ENCODE measurements at regions not wholly inside any gene's neighbourhood (a gene's known extent, or its start where the extent isn't known, plus 50 kb on each side); places are given as distances from the start of the nearest gene placed in this dataset.
A peak's percentile ranks its signal among the peaks of the same experiment; 100 is the strongest.

DNA sequence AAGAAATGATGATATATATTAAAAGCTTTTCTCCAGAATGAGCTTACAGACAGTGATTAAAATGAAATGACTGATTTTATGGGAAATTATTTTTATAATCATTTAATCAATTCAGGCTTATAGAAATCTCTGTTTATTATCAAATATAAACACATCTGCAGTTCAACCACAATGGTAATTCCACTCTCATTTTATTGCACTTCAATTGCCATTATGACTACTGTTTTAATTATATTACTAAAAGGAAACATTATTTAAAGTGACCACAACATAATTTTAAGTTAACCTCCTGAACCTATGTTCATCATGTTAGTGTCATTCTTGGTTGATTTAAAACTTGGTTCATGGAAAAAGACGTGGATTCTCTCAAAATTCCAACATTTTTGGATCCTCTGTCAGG lies 536.3 kb downstream of the SLC6A15 start:
- Histone ChIP-seq H3K36me3 (ENCODE audit: control insufficient read depth in 2 of 3, insufficient read depth in 3 of 3, low read length in 3 of 3) (no peaks in the 10 kb centered on the region), H3K9me3 (ENCODE audit: control insufficient read depth in 2 of 3, insufficient read depth in 1 of 3, low read length in 3 of 3) (no peaks in the 10 kb centered on the region), H3K9ac (ENCODE audit: low read length in 3 of 3) (no peak overlapping the region), H3K27ac (ENCODE audit: low read depth in 2 of 2, low read length in 2 of 2) (no peak overlapping the region), H3K4me3 (ENCODE audit: low read length in 3 of 3) (no peak overlapping the region), H3K4me1 (ENCODE audit: control insufficient read depth in 2 of 3, insufficient read depth in 2 of 3, low read depth in 1 of 3, low read length in 3 of 3) (no peaks in the 10 kb centered on the region), H3K27me3 (ENCODE audit: control insufficient read depth, insufficient read depth, low read length) (no peaks in the 10 kb centered on the region)
- intact Hi-C loops (cut with DNase I), result no loop called here
- DNase-seq, result no peak
- no peak for FAIRE-seq
- TF ChIP-seq, protein P1, sequence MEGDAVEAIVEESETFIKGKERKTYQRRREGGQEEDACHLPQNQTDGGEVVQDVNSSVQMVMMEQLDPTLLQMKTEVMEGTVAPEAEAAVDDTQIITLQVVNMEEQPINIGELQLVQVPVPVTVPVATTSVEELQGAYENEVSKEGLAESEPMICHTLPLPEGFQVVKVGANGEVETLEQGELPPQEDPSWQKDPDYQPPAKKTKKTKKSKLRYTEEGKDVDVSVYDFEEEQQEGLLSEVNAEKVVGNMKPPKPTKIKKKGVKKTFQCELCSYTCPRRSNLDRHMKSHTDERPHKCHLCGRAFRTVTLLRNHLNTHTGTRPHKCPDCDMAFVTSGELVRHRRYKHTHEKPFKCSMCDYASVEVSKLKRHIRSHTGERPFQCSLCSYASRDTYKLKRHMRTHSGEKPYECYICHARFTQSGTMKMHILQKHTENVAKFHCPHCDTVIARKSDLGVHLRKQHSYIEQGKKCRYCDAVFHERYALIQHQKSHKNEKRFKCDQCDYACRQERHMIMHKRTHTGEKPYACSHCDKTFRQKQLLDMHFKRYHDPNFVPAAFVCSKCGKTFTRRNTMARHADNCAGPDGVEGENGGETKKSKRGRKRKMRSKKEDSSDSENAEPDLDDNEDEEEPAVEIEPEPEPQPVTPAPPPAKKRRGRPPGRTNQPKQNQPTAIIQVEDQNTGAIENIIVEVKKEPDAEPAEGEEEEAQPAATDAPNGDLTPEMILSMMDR (IDR thresholded peaks at IDR 0.05; ENCODE audit: borderline replicate concordance, extremely low read depth, insufficient read depth), result no peak

DNA sequence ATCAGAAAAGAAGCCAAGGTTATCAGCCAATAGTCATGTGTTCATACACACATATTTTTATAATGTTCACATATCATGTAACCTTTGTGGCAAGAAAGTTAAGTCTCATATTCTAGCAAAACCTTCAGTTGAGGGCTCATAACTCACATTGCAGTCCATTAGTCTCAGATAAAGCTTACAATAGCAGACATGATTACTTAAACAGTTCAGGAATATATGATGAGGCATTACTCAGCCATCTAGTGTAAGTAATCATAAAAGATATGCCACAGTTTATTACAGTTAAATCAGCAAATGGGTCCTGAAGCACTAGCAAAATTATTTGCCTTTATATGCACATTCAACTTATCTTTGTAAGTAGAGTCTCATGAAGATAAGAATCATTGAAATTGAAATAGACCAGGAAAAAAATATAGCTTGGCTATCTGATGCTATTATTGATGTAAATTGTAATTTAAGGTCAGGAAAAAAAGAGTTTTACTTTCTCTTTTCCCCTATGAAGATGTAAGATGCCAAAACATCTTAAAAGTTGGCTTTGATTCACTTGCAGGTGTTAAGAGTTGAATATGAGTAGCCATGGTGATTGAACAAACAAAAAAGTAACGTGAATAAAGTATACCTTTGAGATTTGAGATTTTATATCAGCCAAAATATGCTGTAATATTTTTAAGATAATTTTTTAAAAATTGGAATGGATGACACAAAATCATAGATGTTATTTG lies 537.0 kb downstream of the SLC6A15 start:
- peak; percentile 15 for FAIRE-seq
- TF ChIP-seq, protein P1 (IDR thresholded peaks at IDR 0.05; ENCODE audit: borderline replicate concordance, extremely low read depth, insufficient read depth), result no peak

DNA sequence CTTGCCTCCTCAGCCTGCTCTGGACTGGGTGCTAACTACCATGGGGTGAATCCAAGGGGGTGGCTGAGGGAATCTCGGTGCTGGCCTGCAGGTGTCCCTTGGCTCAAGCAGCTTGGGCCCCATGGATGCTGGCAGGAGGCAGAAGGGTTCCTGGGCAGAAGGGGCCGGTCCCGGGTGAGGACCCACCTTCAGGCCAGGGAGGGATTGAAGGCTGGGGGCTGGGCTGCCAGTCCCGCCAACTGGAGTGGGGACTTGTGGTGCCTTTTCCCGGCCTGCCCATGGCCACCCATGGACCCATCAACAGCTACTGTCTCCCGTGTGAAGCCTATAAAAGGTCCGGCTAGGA lies 550.1 kb downstream of the SLC6A15 start:
- FAIRE-seq (no peak), DNase-seq (no peak)
- H3K36me3 ChIP-seq (ENCODE audit: control insufficient read depth in 2 of 3, insufficient read depth in 3 of 3, low read length in 3 of 3), result no peaks in the 10 kb centered on the region
- H3K9ac ChIP-seq (ENCODE audit: low read length in 3 of 3), result no peak overlapping the region
- H3K27me3 ChIP-seq (ENCODE audit: control insufficient read depth, insufficient read depth, low read length), result no peaks in the 10 kb centered on the region
- H3K27ac ChIP-seq (ENCODE audit: low read depth in 2 of 2, low read length in 2 of 2), result no peak overlapping the region
- H3K4me1 ChIP-seq (ENCODE audit: control insufficient read depth in 2 of 3, insufficient read depth in 2 of 3, low read depth in 1 of 3, low read length in 3 of 3), result no peaks in the 10 kb centered on the region
- no peaks in the 10 kb centered on the region for H3K9me3 ChIP-seq (ENCODE audit: control insufficient read depth in 2 of 3, insufficient read depth in 1 of 3, low read length in 3 of 3)
- TF ChIP-seq, protein P1 (IDR thresholded peaks at IDR 0.05; ENCODE audit: borderline replicate concordance, extremely low read depth, insufficient read depth), result no peak
- intact Hi-C loops (cut with DNase I), result no loop called here
- no peak overlapping the region for H3K4me3 ChIP-seq (ENCODE audit: low read length in 3 of 3)

More for the DNA sequence above, 537.0 kb downstream of the SLC6A15 start:
- no peak for DNase-seq
- no peaks in the 10 kb centered on the region for H3K9me3 ChIP-seq (ENCODE audit: control insufficient read depth in 2 of 3, insufficient read depth in 1 of 3, low read length in 3 of 3)
- no peaks in the 10 kb centered on the region for H3K4me1 ChIP-seq (ENCODE audit: control insufficient read depth in 2 of 3, insufficient read depth in 2 of 3, low read depth in 1 of 3, low read length in 3 of 3)
- H3K27me3 ChIP-seq (ENCODE audit: control insufficient read depth, insufficient read depth, low read length), result no peaks in the 10 kb centered on the region
- no peak overlapping the region for H3K9ac ChIP-seq (ENCODE audit: low read length in 3 of 3)
- no peak overlapping the region for H3K4me3 ChIP-seq (ENCODE audit: low read length in 3 of 3)
- intact Hi-C loops (cut with DNase I), result no loop called here
- H3K27ac ChIP-seq (ENCODE audit: low read depth in 2 of 2, low read length in 2 of 2), result no peak overlapping the region
- H3K36me3 ChIP-seq (ENCODE audit: control insufficient read depth in 2 of 3, insufficient read depth in 3 of 3, low read length in 3 of 3), result no peaks in the 10 kb centered on the region
